ENCODE measurements at regions not wholly inside any gene's neighbourhood (a gene's known extent, or its start where the extent isn't known, plus 50 kb on each side); places are given as distances from the start of the nearest gene placed in this dataset.
A peak's percentile ranks its signal among the peaks of the same experiment; 100 is the strongest.

DNA sequence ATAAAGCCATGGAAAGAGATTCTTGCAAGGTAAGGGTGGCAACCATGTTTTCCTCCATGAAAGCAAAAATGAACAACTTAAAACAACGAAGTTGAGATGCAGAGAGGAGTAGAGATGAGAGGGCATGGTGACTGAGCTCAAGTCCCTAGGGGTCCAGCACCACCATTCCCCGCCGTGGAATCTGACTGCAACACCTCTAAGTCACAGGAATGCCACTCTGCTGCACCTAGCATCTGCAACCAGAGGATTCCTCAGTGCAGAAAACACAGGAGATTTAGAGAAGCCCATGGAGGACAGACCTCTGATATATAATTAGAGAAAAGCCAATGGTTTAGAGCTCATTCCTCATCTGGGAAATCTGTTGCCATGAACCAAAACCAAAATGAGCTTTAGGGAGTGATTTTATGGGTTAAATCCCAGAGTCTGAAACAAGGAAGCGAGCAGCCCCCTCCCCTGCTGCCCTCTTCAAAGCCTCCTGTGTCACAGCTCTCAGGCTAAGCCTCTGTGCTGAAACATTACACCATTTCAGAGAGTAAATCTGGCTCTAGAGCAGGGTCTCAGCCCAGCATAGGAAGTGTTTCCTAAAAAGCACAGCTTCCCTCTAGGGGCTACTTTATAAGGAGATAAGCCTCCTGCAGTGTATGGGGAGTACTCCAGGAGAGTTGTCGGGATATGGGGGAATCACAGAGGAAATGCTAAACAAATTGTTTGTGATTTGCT is 1043.6 kb downstream of the UQCRFS1 start:
- CTCF ChIA-PET, result no interaction called here
- intact Hi-C loops (cut with micrococcal nuclease; ENCODE audit: unreplicated experiment), result no loop called here
- Histone ChIP-seq H3K27ac (ENCODE audit: low read depth, low read length, poor library complexity, severe bottlenecking) (no peak overlapping the region), H3K27me3 (replicated peaks; ENCODE audit: insufficient read depth, low read depth, low read length, poor library complexity) (no peaks in the 10 kb centered on the region), H3K36me3 (ENCODE audit: insufficient read depth, low read length, poor library complexity, severe bottlenecking) (no peaks in the 10 kb centered on the region), H3K4me1 (ENCODE audit: insufficient read depth, low read length, poor library complexity, severe bottlenecking) (no peaks in the 10 kb centered on the region), H3K4me3 (ENCODE audit: low read depth, low read length, poor library complexity, severe bottlenecking) (no peak overlapping the region), H3K9me3 (ENCODE audit: low read depth, low read length, poor library complexity, severe bottlenecking) (peaks cover 14% of the 10 kb centered on the region)
- POLR2A ChIA-PET (ENCODE audit: low non-redundant PET), result no interaction called here
- BruUV-seq (replicated peaks), result no TSS peak
- no peak for TF ChIP-seq EZH2 (IDR thresholded peaks at IDR 0.05; ENCODE audit: borderline replicate concordance, low read depth, low read length, poor library complexity, severe bottlenecking)
- no peak for DNase-seq (ENCODE audit: low spot score)

DNA sequence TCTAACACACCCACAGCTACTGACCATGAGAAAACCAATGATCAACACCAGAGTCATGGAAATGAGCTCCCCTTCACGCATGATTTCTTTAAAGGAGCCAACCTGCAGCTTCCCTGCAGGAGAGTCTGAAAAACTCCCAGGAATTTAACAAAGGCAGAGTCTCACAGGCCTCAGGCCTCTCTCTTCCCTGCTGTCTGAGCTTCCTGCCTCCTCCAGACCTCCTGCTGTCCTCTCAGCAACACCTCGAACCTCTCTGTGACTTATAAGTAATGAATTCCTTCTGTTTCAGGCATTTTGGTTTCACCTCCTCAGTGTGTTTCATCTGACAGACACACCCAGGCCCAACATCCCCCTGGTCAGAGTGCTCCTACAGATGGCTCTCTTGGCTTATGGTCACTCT is 1044.4 kb downstream of the UQCRFS1 start:
- H3K4me3 ChIP-seq (ENCODE audit: low read depth, low read length, poor library complexity, severe bottlenecking), result no peak overlapping the region
- TF ChIP-seq EZH2 (IDR thresholded peaks at IDR 0.05; ENCODE audit: borderline replicate concordance, low read depth, low read length, poor library complexity, severe bottlenecking), result no peak
- TF ChIP-seq, protein P1, sequence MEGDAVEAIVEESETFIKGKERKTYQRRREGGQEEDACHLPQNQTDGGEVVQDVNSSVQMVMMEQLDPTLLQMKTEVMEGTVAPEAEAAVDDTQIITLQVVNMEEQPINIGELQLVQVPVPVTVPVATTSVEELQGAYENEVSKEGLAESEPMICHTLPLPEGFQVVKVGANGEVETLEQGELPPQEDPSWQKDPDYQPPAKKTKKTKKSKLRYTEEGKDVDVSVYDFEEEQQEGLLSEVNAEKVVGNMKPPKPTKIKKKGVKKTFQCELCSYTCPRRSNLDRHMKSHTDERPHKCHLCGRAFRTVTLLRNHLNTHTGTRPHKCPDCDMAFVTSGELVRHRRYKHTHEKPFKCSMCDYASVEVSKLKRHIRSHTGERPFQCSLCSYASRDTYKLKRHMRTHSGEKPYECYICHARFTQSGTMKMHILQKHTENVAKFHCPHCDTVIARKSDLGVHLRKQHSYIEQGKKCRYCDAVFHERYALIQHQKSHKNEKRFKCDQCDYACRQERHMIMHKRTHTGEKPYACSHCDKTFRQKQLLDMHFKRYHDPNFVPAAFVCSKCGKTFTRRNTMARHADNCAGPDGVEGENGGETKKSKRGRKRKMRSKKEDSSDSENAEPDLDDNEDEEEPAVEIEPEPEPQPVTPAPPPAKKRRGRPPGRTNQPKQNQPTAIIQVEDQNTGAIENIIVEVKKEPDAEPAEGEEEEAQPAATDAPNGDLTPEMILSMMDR (conservative IDR thresholded peaks at IDR 0.05; ENCODE audit: low read depth, low read length), result no peak
- POLR2A ChIA-PET (ENCODE audit: low non-redundant PET), result no interaction called here
- H3K4me1 ChIP-seq (ENCODE audit: insufficient read depth, low read length, poor library complexity, severe bottlenecking), result no peaks in the 10 kb centered on the region
- H3K27me3 ChIP-seq (replicated peaks; ENCODE audit: insufficient read depth, low read depth, low read length, poor library complexity), result no peaks in the 10 kb centered on the region
- intact Hi-C loops (cut with micrococcal nuclease; ENCODE audit: unreplicated experiment), result no loop called here
- H3K27ac ChIP-seq (ENCODE audit: low read depth, low read length, poor library complexity, severe bottlenecking), result no peak overlapping the region
- H3K36me3 ChIP-seq (ENCODE audit: insufficient read depth, low read length, poor library complexity, severe bottlenecking), result no peaks in the 10 kb centered on the region
- CTCF ChIA-PET, result no interaction called here
- H3K9me3 ChIP-seq (ENCODE audit: low read depth, low read length, poor library complexity, severe bottlenecking), result peaks cover 19% of the 10 kb centered on the region
- peak; percentile 30 for DNase-seq (ENCODE audit: low spot score)
- BruUV-seq (replicated peaks), result no TSS peak

DNA sequence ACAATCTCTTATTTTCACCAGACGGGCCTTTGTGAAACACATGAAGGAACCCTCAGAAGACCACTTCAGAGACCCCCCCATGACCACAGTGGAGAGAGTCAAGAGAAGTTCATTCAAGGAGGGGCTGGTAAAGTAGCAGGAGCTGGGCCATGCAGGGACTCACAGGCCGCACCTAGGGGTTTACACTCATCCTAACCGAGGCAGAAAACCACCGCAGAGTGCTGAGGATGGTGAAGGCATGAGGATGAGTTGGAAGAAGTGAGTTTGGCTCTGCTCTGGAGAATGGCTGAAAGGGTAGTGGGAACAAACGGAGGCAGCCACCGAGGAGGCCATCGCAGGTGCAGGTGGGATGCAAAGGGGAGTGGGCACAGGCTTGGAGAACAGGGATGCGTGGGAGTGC is 1046.9 kb downstream of the UQCRFS1 start:
- ChIA-PET POLR2A (ENCODE audit: low non-redundant PET) (no interaction called here), CTCF (no interaction called here)
- Histone ChIP-seq H3K9me3 (ENCODE audit: low read depth, low read length, poor library complexity, severe bottlenecking) (peaks cover 31% of the 10 kb centered on the region), H3K4me3 (ENCODE audit: low read depth, low read length, poor library complexity, severe bottlenecking) (no peak overlapping the region), H3K4me1 (ENCODE audit: insufficient read depth, low read length, poor library complexity, severe bottlenecking) (no peaks in the 10 kb centered on the region), H3K36me3 (ENCODE audit: insufficient read depth, low read length, poor library complexity, severe bottlenecking) (no peaks in the 10 kb centered on the region), H3K27ac (ENCODE audit: low read depth, low read length, poor library complexity, severe bottlenecking) (no peak overlapping the region), H3K27me3 (replicated peaks; ENCODE audit: insufficient read depth, low read depth, low read length, poor library complexity) (no peaks in the 10 kb centered on the region)
- no peak for DNase-seq (ENCODE audit: low spot score)
- intact Hi-C loops (cut with micrococcal nuclease; ENCODE audit: unreplicated experiment), result no loop called here
- no TSS peak for BruUV-seq (replicated peaks)
- TF ChIP-seq, protein P1 (conservative IDR thresholded peaks at IDR 0.05; ENCODE audit: low read depth, low read length), result no peak
- TF ChIP-seq EZH2 (IDR thresholded peaks at IDR 0.05; ENCODE audit: borderline replicate concordance, low read depth, low read length, poor library complexity, severe bottlenecking), result no peak

DNA sequence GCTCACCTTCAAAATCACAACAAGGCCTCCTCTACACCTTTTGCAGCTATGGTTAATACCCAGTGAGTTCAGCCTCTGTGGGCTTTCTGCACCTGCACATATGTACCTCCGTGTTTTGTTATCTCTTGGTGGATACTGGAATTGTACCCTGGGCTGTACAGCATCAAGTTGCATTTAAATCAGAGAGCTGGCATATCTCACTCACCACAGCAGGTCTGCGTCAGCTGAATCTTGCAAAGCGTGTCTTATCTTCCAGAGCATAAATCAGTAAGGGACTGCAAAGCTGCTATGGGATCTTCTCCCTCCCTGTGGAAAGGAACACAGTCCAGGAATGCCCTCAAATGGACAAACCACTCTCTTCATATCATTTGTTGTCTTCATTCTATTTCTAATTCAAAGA is 1048.7 kb downstream of the UQCRFS1 start:
- H3K4me1 ChIP-seq (ENCODE audit: insufficient read depth, low read length, poor library complexity, severe bottlenecking), result no peaks in the 10 kb centered on the region
- BruUV-seq (replicated peaks), result no TSS peak
- ChIA-PET CTCF (no interaction called here), POLR2A (ENCODE audit: low non-redundant PET) (no interaction called here)
- H3K9me3 ChIP-seq (ENCODE audit: low read depth, low read length, poor library complexity, severe bottlenecking), result peaks cover 36% of the 10 kb centered on the region
- intact Hi-C loops (cut with micrococcal nuclease; ENCODE audit: unreplicated experiment), result no loop called here
- no peak overlapping the region for H3K27ac ChIP-seq (ENCODE audit: low read depth, low read length, poor library complexity, severe bottlenecking)
- TF ChIP-seq, protein P1 (conservative IDR thresholded peaks at IDR 0.05; ENCODE audit: low read depth, low read length), result no peak
- no peak for TF ChIP-seq EZH2 (IDR thresholded peaks at IDR 0.05; ENCODE audit: borderline replicate concordance, low read depth, low read length, poor library complexity, severe bottlenecking)
- no peaks in the 10 kb centered on the region for H3K36me3 ChIP-seq (ENCODE audit: insufficient read depth, low read length, poor library complexity, severe bottlenecking)
- no peak for DNase-seq (ENCODE audit: low spot score)
- H3K27me3 ChIP-seq (replicated peaks; ENCODE audit: insufficient read depth, low read depth, low read length, poor library complexity), result no peaks in the 10 kb centered on the region
- H3K4me3 ChIP-seq (ENCODE audit: low read depth, low read length, poor library complexity, severe bottlenecking), result no peak overlapping the region
